ENCODE measurements at regions not wholly inside any gene's neighbourhood (a gene's known extent, or its start where the extent isn't known, plus 50 kb on each side); places are given as distances from the start of the nearest gene placed in this dataset.

GRCh38 chr12:127944211-127944899 is 322.6 kb upstream of the TMEM132C start:
- ChIA-PET POLR2A (no interaction called here), CTCF (no interaction called here)
- no peak overlapping the region for H3K4me3 ChIP-seq (ENCODE audit: low read depth, low read length)
- H3K27me3 ChIP-seq (ENCODE audit: control insufficient read depth, insufficient read depth, low read length) = no peaks in the 10 kb centered on the region
- DNase-seq (ENCODE audit: low read depth) = no peak
- H3K36me3 ChIP-seq (ENCODE audit: control insufficient read depth, insufficient read depth, low read length) = no peaks in the 10 kb centered on the region
- TF ChIP-seq CTCF (IDR thresholded peaks at IDR 0.05; ENCODE audit: insufficient read depth, low read depth, low read length) = no peak

- H3K27me3 ChIP-seq (ENCODE audit: control insufficient read depth, insufficient read depth, low read length) = no peaks in the 10 kb centered on the region
- H3K36me3 ChIP-seq (ENCODE audit: control insufficient read depth, insufficient read depth, low read length) = no peaks in the 10 kb centered on the region
- ChIA-PET CTCF (interaction anchor here (0.6 to 1.5 kb wide), 2 partner anchors 49 to 117 kb away, joined by 3 read pairs; no protein-coding TSS in a partner anchor), POLR2A (no interaction called here)
- no peak for TF ChIP-seq CTCF (IDR thresholded peaks at IDR 0.05; ENCODE audit: insufficient read depth, low read depth, low read length)
- peak; percentile 23 for DNase-seq (ENCODE audit: low read depth)
- no peak overlapping the region for H3K4me3 ChIP-seq (ENCODE audit: low read depth, low read length)
Measured at GRCh38 chr12:127957001-127957660, 309.8 kb upstream of the TMEM132C start.

GRCh38 chr12:127962303-127962702 is 304.7 kb upstream of the TMEM132C start:
- no peak for TF ChIP-seq CTCF (IDR thresholded peaks at IDR 0.05; ENCODE audit: insufficient read depth, low read depth, low read length)
- Histone ChIP-seq H3K4me3 (ENCODE audit: low read depth, low read length) (no peak overlapping the region), H3K27me3 (ENCODE audit: control insufficient read depth, insufficient read depth, low read length) (no peaks in the 10 kb centered on the region), H3K36me3 (ENCODE audit: control insufficient read depth, insufficient read depth, low read length) (no peaks in the 10 kb centered on the region)
- ChIA-PET POLR2A (no interaction called here), CTCF (no interaction called here)
- no peak for DNase-seq (ENCODE audit: low read depth)

- H3K4me3 ChIP-seq (ENCODE audit: low read depth, low read length) = no peak overlapping the region
- no peak for DNase-seq (ENCODE audit: low read depth)
- POLR2A ChIA-PET = no interaction called here
- CTCF ChIA-PET = interaction anchor here (1.3 kb wide), 1 partner anchor 421 kb away, joined by 3 read pairs; no protein-coding TSS in a partner anchor
- no peaks in the 10 kb centered on the region for H3K36me3 ChIP-seq (ENCODE audit: control insufficient read depth, insufficient read depth, low read length)
- no peaks in the 10 kb centered on the region for H3K27me3 ChIP-seq (ENCODE audit: control insufficient read depth, insufficient read depth, low read length)
- TF ChIP-seq CTCF (IDR thresholded peaks at IDR 0.05; ENCODE audit: insufficient read depth, low read depth, low read length) = no peak
Measured at GRCh38 chr12:127963933-127964332, 303.0 kb upstream of the TMEM132C start.

GRCh38 chr12:127964717-127965116 is 302.3 kb upstream of the TMEM132C start:
- TF ChIP-seq CTCF (IDR thresholded peaks at IDR 0.05; ENCODE audit: insufficient read depth, low read depth, low read length) = peak; percentile 26; the same call in 1 of the 2 replicates
- no peaks in the 10 kb centered on the region for H3K36me3 ChIP-seq (ENCODE audit: control insufficient read depth, insufficient read depth, low read length)
- ChIA-PET POLR2A (no interaction called here), CTCF (interaction anchor here (1.2 to 1.3 kb wide), 2 partner anchors 21 to 422 kb away, joined by 3 read pairs; no protein-coding TSS in a partner anchor)
- no peaks in the 10 kb centered on the region for H3K27me3 ChIP-seq (ENCODE audit: control insufficient read depth, insufficient read depth, low read length)
- no peak for DNase-seq (ENCODE audit: low read depth)
- H3K4me3 ChIP-seq (ENCODE audit: low read depth, low read length) = no peak overlapping the region
